ENCODE measurements at regions not wholly inside any gene's neighbourhood (a gene's known extent, or its start where the extent isn't known, plus 50 kb on each side); places are given as distances from the start of the nearest gene placed in this dataset.

GRCh38 chr5:67303356-67303755, 106.8 kb upstream of the CD180 start:
- DNase-seq (ENCODE audit: low spot score) = no peak
- no peak overlapping the region for H3K4me3 ChIP-seq (ENCODE audit: severe bottlenecking)
- no peaks in the 10 kb centered on the region for H3K27me3 ChIP-seq (ENCODE audit: insufficient read depth, poor library complexity, severe bottlenecking)
- H3K9me3 ChIP-seq (ENCODE audit: severe bottlenecking) = no peaks in the 10 kb centered on the region
- ATAC-seq (ENCODE audit: low read depth) = peak; percentile 25; the same call in 1 of the 3 replicates
- no peak for TF ChIP-seq CTCF (IDR thresholded peaks at IDR 0.05; ENCODE audit: poor library complexity, severe bottlenecking)
- H3K4me1 ChIP-seq (ENCODE audit: insufficient read depth, poor library complexity, severe bottlenecking) = peaks cover 32% of the 10 kb centered on the region
- H3K27ac ChIP-seq (ENCODE audit: poor library complexity, severe bottlenecking) = peak overlapping the region; percentile 89
- H3K36me3 ChIP-seq (ENCODE audit: low read depth) = no peaks in the 10 kb centered on the region

- DNase-seq (ENCODE audit: low spot score) = peak; percentile 80
- Histone ChIP-seq H3K36me3 (ENCODE audit: low read depth) (no peaks in the 10 kb centered on the region), H3K27me3 (ENCODE audit: insufficient read depth, poor library complexity, severe bottlenecking) (no peaks in the 10 kb centered on the region), H3K27ac (ENCODE audit: poor library complexity, severe bottlenecking) (peak overlapping the region; percentile 89), H3K4me1 (ENCODE audit: insufficient read depth, poor library complexity, severe bottlenecking) (peaks cover 30% of the 10 kb centered on the region), H3K9me3 (ENCODE audit: severe bottlenecking) (no peaks in the 10 kb centered on the region), H3K4me3 (ENCODE audit: severe bottlenecking) (no peak overlapping the region)
- peak; percentile 97 for ATAC-seq (ENCODE audit: low read depth)
- no peak for TF ChIP-seq CTCF (IDR thresholded peaks at IDR 0.05; ENCODE audit: poor library complexity, severe bottlenecking)
These were observed 104.8 kb upstream of the CD180 start for GRCh38 chr5:67301285-67301903.

- no peaks in the 10 kb centered on the region for H3K36me3 ChIP-seq (ENCODE audit: low read depth)
- ATAC-seq (ENCODE audit: low read depth) (no peak), DNase-seq (ENCODE audit: low spot score) (no peak)
These were observed 103.7 kb upstream of the CD180 start for GRCh38 chr5:67300326-67300725.

GRCh38 chr5:67299231-67299735, 102.7 kb upstream of the CD180 start:
- Histone ChIP-seq H3K27ac (ENCODE audit: poor library complexity, severe bottlenecking) (no peak overlapping the region), H3K4me3 (ENCODE audit: severe bottlenecking) (no peak overlapping the region), H3K36me3 (ENCODE audit: low read depth) (no peaks in the 10 kb centered on the region), H3K4me1 (ENCODE audit: insufficient read depth, poor library complexity, severe bottlenecking) (peaks cover 21% of the 10 kb centered on the region), H3K9me3 (ENCODE audit: severe bottlenecking) (no peaks in the 10 kb centered on the region), H3K27me3 (ENCODE audit: insufficient read depth, poor library complexity, severe bottlenecking) (no peaks in the 10 kb centered on the region)
- DNase-seq (ENCODE audit: low spot score) (no peak), ATAC-seq (ENCODE audit: low read depth) (no peak)
- no peak for TF ChIP-seq CTCF (IDR thresholded peaks at IDR 0.05; ENCODE audit: poor library complexity, severe bottlenecking)

More at GRCh38 chr5:67300326-67300725, 103.7 kb upstream of the CD180 start:
- no peak overlapping the region for H3K4me3 ChIP-seq (ENCODE audit: severe bottlenecking)
- H3K9me3 ChIP-seq (ENCODE audit: severe bottlenecking) = no peaks in the 10 kb centered on the region
- no peaks in the 10 kb centered on the region for H3K27me3 ChIP-seq (ENCODE audit: insufficient read depth, poor library complexity, severe bottlenecking)
- H3K4me1 ChIP-seq (ENCODE audit: insufficient read depth, poor library complexity, severe bottlenecking) = peaks cover 21% of the 10 kb centered on the region
- peak overlapping the region; percentile 89 for H3K27ac ChIP-seq (ENCODE audit: poor library complexity, severe bottlenecking)
- TF ChIP-seq CTCF (IDR thresholded peaks at IDR 0.05; ENCODE audit: poor library complexity, severe bottlenecking) = no peak

Data from RWPE2 (cell line).